ENCODE measurements at regions not wholly inside any gene's neighbourhood (a gene's known extent, or its start where the extent isn't known, plus 50 kb on each side); places are given as distances from the start of the nearest gene placed in this dataset.
"Not testable (repeated sequence)": the region's sequence is repeated elsewhere in the genome, so short reads cannot be mapped to it uniquely, and the experiment has no call there.

DNA sequence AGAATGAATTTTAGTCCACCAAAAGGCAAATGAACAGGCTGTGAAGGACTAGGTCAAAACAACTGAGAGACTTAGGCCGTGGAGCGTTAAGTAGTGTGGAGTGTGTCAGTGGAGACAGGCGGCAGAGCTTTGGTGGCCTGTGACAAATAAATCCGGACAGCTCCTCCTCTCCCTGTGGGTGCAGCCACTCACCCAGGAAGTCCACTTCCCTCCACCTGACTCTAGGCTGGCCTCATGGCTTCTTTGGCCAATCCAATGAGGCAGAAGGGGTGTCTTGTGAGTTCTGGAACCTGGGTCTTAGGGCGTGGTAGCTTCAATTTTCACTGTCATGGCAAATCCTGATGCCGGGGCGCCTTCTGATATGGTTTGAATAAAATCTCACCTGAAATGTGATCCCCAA, 180.9 kb upstream of the C14orf180 start:
- no peak overlapping the region for H3K27ac ChIP-seq
- TF ChIP-seq, protein P1, sequence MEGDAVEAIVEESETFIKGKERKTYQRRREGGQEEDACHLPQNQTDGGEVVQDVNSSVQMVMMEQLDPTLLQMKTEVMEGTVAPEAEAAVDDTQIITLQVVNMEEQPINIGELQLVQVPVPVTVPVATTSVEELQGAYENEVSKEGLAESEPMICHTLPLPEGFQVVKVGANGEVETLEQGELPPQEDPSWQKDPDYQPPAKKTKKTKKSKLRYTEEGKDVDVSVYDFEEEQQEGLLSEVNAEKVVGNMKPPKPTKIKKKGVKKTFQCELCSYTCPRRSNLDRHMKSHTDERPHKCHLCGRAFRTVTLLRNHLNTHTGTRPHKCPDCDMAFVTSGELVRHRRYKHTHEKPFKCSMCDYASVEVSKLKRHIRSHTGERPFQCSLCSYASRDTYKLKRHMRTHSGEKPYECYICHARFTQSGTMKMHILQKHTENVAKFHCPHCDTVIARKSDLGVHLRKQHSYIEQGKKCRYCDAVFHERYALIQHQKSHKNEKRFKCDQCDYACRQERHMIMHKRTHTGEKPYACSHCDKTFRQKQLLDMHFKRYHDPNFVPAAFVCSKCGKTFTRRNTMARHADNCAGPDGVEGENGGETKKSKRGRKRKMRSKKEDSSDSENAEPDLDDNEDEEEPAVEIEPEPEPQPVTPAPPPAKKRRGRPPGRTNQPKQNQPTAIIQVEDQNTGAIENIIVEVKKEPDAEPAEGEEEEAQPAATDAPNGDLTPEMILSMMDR (IDR thresholded peaks at IDR 0.05), result no peak
- TF ChIP-seq ZFX (IDR thresholded peaks at IDR 0.05; ENCODE audit: borderline replicate concordance), result no peak

DNA sequence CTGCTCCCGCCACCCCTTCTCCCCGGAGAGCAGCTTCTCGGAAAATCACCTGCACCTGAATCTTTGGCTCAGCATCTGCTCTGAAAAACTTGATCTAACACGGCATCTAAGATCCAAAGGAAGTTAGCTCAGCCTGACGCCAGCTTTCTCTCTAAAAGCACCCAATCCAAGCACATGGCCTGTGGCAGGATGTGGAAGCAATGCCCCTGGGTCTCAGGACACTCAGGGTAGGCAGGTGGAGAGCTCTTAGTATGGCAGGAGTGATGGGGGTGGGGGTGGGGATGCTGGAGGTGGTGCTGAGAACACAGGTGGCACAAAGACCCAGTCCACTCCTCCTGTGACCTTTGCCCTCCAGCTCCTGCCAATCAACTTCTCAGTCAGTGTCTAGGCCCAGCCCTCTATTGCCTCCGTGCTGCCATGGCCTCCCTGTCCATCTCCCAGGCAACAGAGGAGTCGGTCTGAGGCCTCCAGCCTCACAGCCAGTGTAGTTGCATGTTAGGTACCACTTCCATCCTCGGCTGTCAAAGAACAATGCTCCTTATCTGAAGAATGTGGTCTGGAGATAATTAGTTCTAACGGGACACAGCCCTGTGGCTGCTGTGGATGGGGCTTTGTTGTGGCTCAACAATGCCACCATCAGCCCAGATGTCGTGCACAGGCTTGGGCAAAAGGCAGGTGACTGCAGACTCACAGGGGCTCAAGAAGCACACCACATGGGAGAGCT, 180.0 kb upstream of the C14orf180 start:
- TF ChIP-seq, protein P1 (IDR thresholded peaks at IDR 0.05), result no peak
- no peak for TF ChIP-seq ZFX (IDR thresholded peaks at IDR 0.05; ENCODE audit: borderline replicate concordance)
- H3K27ac ChIP-seq, result no peak overlapping the region

DNA sequence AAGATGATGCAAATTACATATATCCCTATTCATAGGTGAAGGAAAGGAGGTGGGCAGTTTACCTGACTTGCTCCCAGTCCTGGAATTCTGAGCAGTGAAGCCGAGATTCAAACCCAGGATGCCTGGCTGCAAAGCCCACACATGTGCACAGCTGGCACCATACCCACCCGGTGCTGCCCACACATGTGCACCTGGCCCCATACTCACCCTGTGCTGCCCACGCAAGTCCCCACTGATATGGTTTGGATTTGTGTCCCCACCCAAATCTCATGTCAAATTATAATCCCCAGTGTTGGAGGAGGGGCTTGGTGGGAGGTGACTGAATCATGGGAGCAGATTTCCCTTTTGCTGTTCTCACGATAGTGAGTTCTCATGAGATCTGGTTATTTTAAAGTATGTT, 179.2 kb upstream of the C14orf180 start:
- H3K27ac ChIP-seq, result no peak overlapping the region
- no peak for TF ChIP-seq ZFX (IDR thresholded peaks at IDR 0.05; ENCODE audit: borderline replicate concordance)
- TF ChIP-seq, protein P1 (IDR thresholded peaks at IDR 0.05), result no peak

DNA sequence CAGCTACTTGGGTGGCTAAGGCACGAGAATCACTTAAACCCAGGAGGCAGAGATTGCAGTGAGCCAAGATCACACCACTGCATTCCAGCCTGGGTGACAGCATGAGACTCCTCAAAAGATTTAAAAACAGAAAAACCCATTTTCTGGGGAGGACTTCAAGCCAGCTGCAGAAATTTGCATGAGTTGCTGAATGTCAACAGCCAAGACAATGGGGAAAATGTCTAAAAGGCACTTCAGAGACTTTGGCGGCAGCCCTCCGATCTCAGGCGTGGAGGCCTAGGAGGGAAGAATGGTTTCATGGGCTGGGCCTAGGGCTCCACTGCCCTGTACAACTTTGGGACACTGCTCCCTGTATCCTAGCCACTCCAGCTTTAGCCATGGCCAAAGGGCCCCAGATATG, 177.8 kb upstream of the C14orf180 start:
- TF ChIP-seq, protein P1 (IDR thresholded peaks at IDR 0.05), result no peak
- no peak for TF ChIP-seq ZFX (IDR thresholded peaks at IDR 0.05; ENCODE audit: borderline replicate concordance)
- no peak overlapping the region for H3K27ac ChIP-seq

GRCh38 chr14:104402303-104402702, 177.3 kb upstream of the C14orf180 start:
- not testable (repeated sequence) for H3K27ac ChIP-seq

- no peak overlapping the region for H3K27ac ChIP-seq
- no peak for TF ChIP-seq ZFX (IDR thresholded peaks at IDR 0.05; ENCODE audit: borderline replicate concordance)
- TF ChIP-seq, protein P1 (IDR thresholded peaks at IDR 0.05), result no peak
Measured at GRCh38 chr14:104403421-104404220, 175.9 kb upstream of the C14orf180 start.

- TF ChIP-seq ZFX (IDR thresholded peaks at IDR 0.05; ENCODE audit: borderline replicate concordance), result no peak
- TF ChIP-seq, protein P1 (IDR thresholded peaks at IDR 0.05), result no peak
Measured at GRCh38 chr14:104404922-104405321, 174.6 kb upstream of the C14orf180 start.

More at GRCh38 chr14:104404922-104405321, 174.6 kb upstream of the C14orf180 start:
- no peak overlapping the region for H3K27ac ChIP-seq

Measured in 22Rv1 (cell line).